Caco-2 (cell line): ENCODE measurements at regions not wholly inside any gene's neighbourhood (a gene's known extent, or its start where the extent isn't known, plus 50 kb on each side); places are given as distances from the start of the nearest gene placed in this dataset.

Experiments used
- BruUV-seq: library from RNA; stranded (reverse); fragments of 400-500 nt; replicated peaks from 2 replicates; lab custom pipeline; 2021; lab: Mats Ljungman, UMichigan
- CTCF ChIA-PET: fragments of 300-600 bp; sonication (Branson Sonifier 250); formaldehyde crosslinking; loops from one replicate; lab custom pipeline; 2022; ENCODE audit warnings: antibody characterized with exemption; lab: Charles Lee
- POLR2A ChIA-PET: fragments of 300-600 bp; sonication (Branson Sonifier 250); formaldehyde crosslinking; loops from one replicate; lab custom pipeline; 2022; ENCODE audit warnings: antibody characterized with exemption; lab: Charles Lee
- DNase-seq, 2 experiments: peaks; one replicate each; pipeline versions ENCODE4 v3.0.0 to v3.0.0-alpha.2; 2020 to 2022
- H3K27me3 ChIP-seq: replicated peaks from 2 replicates; pipeline ENCODE4 v1.6.0; 2011; ENCODE audit warnings: low read length; ENCODE audit not compliant: control insufficient read depth, insufficient read depth
- H3K36me3 ChIP-seq: 2 replicates; pipeline ENCODE4 v1.5.1; 2011; ENCODE audit warnings: low read length; ENCODE audit not compliant: control insufficient read depth, insufficient read depth
- H3K4me1 ChIP-seq: fragments of 250-450 bp; sonication (Bioruptor Pico); 2 replicates; pipeline ENCODE4 v1.5.1; 2020; ENCODE audit warnings: mild to moderate bottlenecking
- H3K4me3 ChIP-seq: 2 replicates; pipeline ENCODE4 v1.5.1; 2011; ENCODE audit warnings: low read depth, mild to moderate bottlenecking, control low read depth, low read length
- H3K9me3 ChIP-seq: fragments of 250-450 bp; sonication (Bioruptor Pico); 2 replicates; pipeline ENCODE4 v1.5.1; 2020; ENCODE audit warnings: mild to moderate bottlenecking, moderate library complexity
- H3K27ac Mint-ChIP-seq: one replicate; pipeline ENCODE4 v1.8.0; 2022; ENCODE audit warnings: mixed read lengths; ENCODE audit not compliant: unreplicated experiment
- H3K27me3 Mint-ChIP-seq: one replicate; pipeline ENCODE4 v1.8.0; 2022; ENCODE audit warnings: mixed read lengths; ENCODE audit not compliant: insufficient read depth, unreplicated experiment
- H3K36me3 Mint-ChIP-seq: one replicate; pipeline ENCODE4 v1.8.0; 2022; ENCODE audit warnings: mild to moderate bottlenecking, mixed read lengths; ENCODE audit not compliant: insufficient read depth, unreplicated experiment
- H3K4me1 Mint-ChIP-seq: one replicate; pipeline ENCODE4 v1.8.0; 2022; ENCODE audit warnings: low read depth, mixed read lengths; ENCODE audit not compliant: unreplicated experiment
- H3K4me3 Mint-ChIP-seq: one replicate; pipeline ENCODE4 v1.8.0; 2022; ENCODE audit warnings: mild to moderate bottlenecking, moderate library complexity, mixed read lengths; ENCODE audit not compliant: unreplicated experiment
- H3K9me3 Mint-ChIP-seq: one replicate; pipeline ENCODE4 v1.8.0; 2022; ENCODE audit warnings: mixed read lengths; ENCODE audit not compliant: unreplicated experiment
- CTCF ChIP-seq, 2 experiments: fragments of 200-600 bp in 1 of 2; IDR thresholded peaks; 1 replicate in 1 of 2; 2 replicates in 1 of 2; pipeline versions ENCODE4 v1.5.1 to v1.8.0; 2011 to 2022; ENCODE audit warnings: antibody characterized with exemption in 1 of 2, control low read depth in 1 of 2, inconsistent platforms in 1 of 2, low read depth in 1 of 2, low read length in 1 of 2, mild to moderate bottlenecking in 1 of 2, moderate library complexity in 1 of 2; ENCODE audit not compliant: insufficient read depth in 1 of 2, severe bottlenecking in 1 of 2, unreplicated experiment in 1 of 2
- intact Hi-C: fragments of 100-400 bp; cut with micrococcal nuclease; formaldehyde crosslinking; loops from one replicate; pipeline ENCODE4 v1.10.0; 2022; ENCODE audit not compliant: unreplicated experiment

DNA sequence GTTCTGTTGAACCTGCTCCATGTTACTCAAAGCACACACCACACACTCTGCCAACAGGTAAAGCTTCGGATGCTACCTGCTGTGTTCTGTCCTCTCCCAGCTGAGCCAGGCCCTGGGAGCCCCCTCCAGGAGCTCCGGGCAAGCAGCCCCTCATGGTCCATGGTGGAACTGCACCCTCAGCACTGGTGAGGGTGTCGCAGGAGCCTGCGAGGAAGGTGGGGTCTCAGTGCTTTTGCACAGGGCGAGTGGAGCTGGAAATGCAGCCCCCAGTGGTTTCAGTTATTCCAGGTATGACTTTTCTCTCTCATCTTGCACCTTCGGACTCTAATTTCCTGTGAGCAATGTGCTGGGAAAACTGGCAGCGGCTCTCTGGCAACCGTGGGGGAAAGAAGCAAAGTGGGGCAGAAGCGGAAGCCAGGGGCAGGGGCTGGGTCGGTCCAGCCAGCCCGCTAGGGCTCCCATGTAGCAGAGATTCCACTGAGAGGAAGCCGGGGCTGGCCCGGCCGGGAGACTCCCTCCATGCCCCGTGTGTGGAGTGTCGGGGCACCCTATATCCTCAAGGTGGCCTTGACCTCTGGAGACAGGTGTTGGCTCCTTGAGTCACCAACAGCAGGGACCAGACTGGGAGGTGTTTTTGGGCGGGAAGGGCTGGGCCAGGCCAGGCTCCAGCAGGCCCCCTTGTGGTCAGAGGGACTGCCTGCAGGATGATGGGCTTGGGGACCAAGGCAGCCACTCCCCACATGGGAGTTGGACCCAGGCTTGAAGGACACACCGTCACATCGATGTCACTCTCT, 75.6 kb upstream of the PRSS3 start:
- ChIA-PET POLR2A (no interaction called here), CTCF (interaction anchor here (0.6 to 6.6 kb wide), 5 partner anchors 18 to 247 kb away, joined by 3 to 137 read pairs (median 4); no protein-coding TSS in a partner anchor)
- intact Hi-C loops = loop anchor here (5.0 kb wide), 1 partner anchor 317 kb away; the partner anchor contains the start of gene AQP7
- H3K27me3 ChIP-seq = no peaks in the 10 kb centered on the region
- Mint-ChIP-seq H3K9me3 (peaks cover 7% of the 10 kb centered on the region), H3K36me3 (no peaks in the 10 kb centered on the region), H3K27me3 (peaks cover 11% of the 10 kb centered on the region), H3K27ac (no peak overlapping the region), H3K4me3 (no peak overlapping the region), H3K4me1 (no peaks in the 10 kb centered on the region)
- H3K4me3 ChIP-seq = no peak overlapping the region
- no TSS peak for BruUV-seq
- TF ChIP-seq CTCF (IDR thresholded peaks at IDR 0.05; ENCODE audit: insufficient read depth in 1 of 2, low read depth in 1 of 2, low read length in 1 of 2, severe bottlenecking in 1 of 2, unreplicated experiment in 1 of 2) = peak; percentile 31 to 58
- peak; percentile 54 to 58 for DNase-seq
- no peaks in the 10 kb centered on the region for H3K4me1 ChIP-seq
- H3K9me3 ChIP-seq = no peaks in the 10 kb centered on the region
- no peaks in the 10 kb centered on the region for H3K36me3 ChIP-seq

DNA sequence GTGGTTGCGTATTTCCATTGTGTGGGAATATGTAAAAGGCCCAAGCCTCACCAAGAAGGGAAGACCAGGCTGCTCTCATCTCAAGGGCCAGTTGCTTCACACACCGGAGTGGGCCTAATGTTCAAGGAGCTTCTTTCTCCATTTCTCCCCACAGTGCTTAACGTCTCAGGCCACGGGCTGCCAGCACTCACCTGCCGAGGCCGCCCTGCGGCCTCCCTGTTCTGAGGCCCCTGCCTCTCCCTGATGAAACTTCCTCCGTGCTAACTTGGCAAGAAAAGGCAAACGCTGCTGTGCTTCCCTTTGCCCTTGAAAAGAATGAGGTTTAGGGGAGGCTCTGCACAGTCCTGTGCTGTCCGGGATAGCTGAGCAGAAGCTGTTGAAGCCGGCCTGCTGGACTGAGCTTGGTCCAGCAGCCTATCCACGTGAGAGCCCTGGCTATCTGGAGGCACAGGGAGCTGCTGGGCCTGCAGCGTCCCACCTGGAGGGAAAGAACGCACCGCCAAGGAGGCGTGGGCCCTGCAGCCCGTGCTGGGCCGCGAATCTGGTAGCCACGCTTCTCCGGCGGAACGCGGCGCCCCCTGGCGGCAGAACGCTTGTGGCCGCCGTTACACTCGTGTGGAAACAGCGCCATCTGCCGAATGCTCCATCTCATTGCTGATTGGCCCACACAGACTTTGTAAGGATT, 73.5 kb upstream of the PRSS3 start:
- no TSS peak for BruUV-seq
- no peaks in the 10 kb centered on the region for H3K4me1 ChIP-seq
- no peaks in the 10 kb centered on the region for H3K27me3 ChIP-seq
- Mint-ChIP-seq H3K9me3 (peaks cover 9% of the 10 kb centered on the region), H3K4me3 (no peak overlapping the region), H3K27ac (no peak overlapping the region), H3K4me1 (no peaks in the 10 kb centered on the region), H3K27me3 (peaks cover 11% of the 10 kb centered on the region), H3K36me3 (no peaks in the 10 kb centered on the region)
- no peak overlapping the region for H3K4me3 ChIP-seq
- intact Hi-C loops = loop anchor here (1.0 to 5.0 kb wide), 3 partner anchors 98 to 320 kb away; partner anchors contain the start of gene AQP7
- no peaks in the 10 kb centered on the region for H3K36me3 ChIP-seq
- H3K9me3 ChIP-seq = no peaks in the 10 kb centered on the region
- peak; percentile 82 to 90 for DNase-seq
- TF ChIP-seq CTCF (IDR thresholded peaks at IDR 0.05; ENCODE audit: insufficient read depth in 1 of 2, low read depth in 1 of 2, low read length in 1 of 2, severe bottlenecking in 1 of 2, unreplicated experiment in 1 of 2) = peak; percentile 100
- ChIA-PET POLR2A (no interaction called here), CTCF (interaction anchor here (0.6 to 6.6 kb wide), 8 partner anchors 10 to 256 kb away, joined by 3 to 137 read pairs (median 3); no protein-coding TSS in a partner anchor)

DNA sequence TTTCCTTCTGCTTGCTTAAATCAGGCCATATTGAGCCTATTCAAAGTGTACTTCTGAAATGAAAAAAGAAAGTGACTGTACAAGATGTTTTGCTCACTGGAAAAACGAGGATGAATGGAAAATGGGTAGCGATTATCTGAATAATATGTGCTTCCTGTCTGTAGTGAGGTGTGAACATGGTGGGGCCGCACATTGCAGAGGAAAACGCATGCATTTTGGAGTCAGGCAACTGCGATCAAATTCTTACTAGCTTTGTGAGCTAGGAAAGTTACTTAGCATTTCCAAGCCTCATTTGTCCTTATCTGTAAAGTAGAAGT, 73.0 kb upstream of the PRSS3 start:
- intact Hi-C loops = loop anchor here (1.0 to 5.0 kb wide), 3 partner anchors 98 to 320 kb away; partner anchors contain the start of gene AQP7
- DNase-seq = no peak
- H3K9me3 Mint-ChIP-seq = peaks cover 9% of the 10 kb centered on the region
- no peaks in the 10 kb centered on the region for H3K4me1 ChIP-seq
- no peak for TF ChIP-seq CTCF (IDR thresholded peaks at IDR 0.05; ENCODE audit: insufficient read depth in 1 of 2, low read depth in 1 of 2, low read length in 1 of 2, severe bottlenecking in 1 of 2, unreplicated experiment in 1 of 2)
- ChIA-PET CTCF (interaction anchor here (1.0 to 6.6 kb wide), 3 partner anchors 9 to 118 kb away, joined by 3 to 137 read pairs (median 3); no protein-coding TSS in a partner anchor), POLR2A (no interaction called here)
- no peak overlapping the region for H3K27ac Mint-ChIP-seq
- H3K36me3 Mint-ChIP-seq = no peaks in the 10 kb centered on the region
- H3K4me1 Mint-ChIP-seq = no peaks in the 10 kb centered on the region
- no peaks in the 10 kb centered on the region for H3K27me3 ChIP-seq
- no TSS peak for BruUV-seq
- H3K27me3 Mint-ChIP-seq = peaks cover 8% of the 10 kb centered on the region
- no peaks in the 10 kb centered on the region for H3K36me3 ChIP-seq
- H3K4me3 ChIP-seq = no peak overlapping the region
- H3K4me3 Mint-ChIP-seq = no peak overlapping the region
- H3K9me3 ChIP-seq = no peaks in the 10 kb centered on the region
